HepG2 (cell line): ENCODE measurements at regions not wholly inside any gene's neighbourhood (a gene's known extent, or its start where the extent isn't known, plus 50 kb on each side); places are given as distances from the start of the nearest gene placed in this dataset.

Experiments
- ATAC-seq: fragments of 200-7000 bp; cut with Tn5 transposase; 3 replicates; pipeline ENCODE4 v1.9.1; 2020; ENCODE audit warnings: mild to moderate bottlenecking, moderate library complexity
- BruUV-seq: library from RNA; stranded (reverse); fragments of 400-500 nt; replicated peaks from 2 replicates; lab custom pipeline; 2021; lab: Mats Ljungman, UMichigan
- CTCF ChIA-PET: fragments of 300-600 bp; formaldehyde crosslinking; extraction: SDS; loops from one replicate; lab custom pipeline; 2021; ENCODE audit warnings: low total read pairs, inconsistent platforms, low intra/inter-chr PET ratio; lab: Yijun Ruan, JAX
- POLR2A ChIA-PET: fragments of 350-600 bp; sonication (Branson Sonifier 250); formaldehyde crosslinking; loops from one replicate; lab custom pipeline; 2020; ENCODE audit warnings: antibody characterized with exemption, inconsistent platforms; lab: Yijun Ruan, JAX
- DNase-seq: peaks from one replicate; pipeline ENCODE4 v3.0.0-alpha.2; 2015; ENCODE audit warnings: low spot score
- FAIRE-seq: peaks from 3 replicates; lab custom pipeline; 2011; peaks lifted over from hg19 to GRCh38; lab: Jason Lieb, UNC
- H2AFZ ChIP-seq: one replicate; pipeline ENCODE4 v1.6.1; 2011; ENCODE audit warnings: low read length, inconsistent platforms
- H3K27ac ChIP-seq: fragments of 300-600 bp; 3 replicates; pipeline ENCODE4 v1.8.0; 2011; ENCODE audit warnings: mixed run types, mild to moderate bottlenecking, mixed read lengths, low read length, inconsistent platforms; ENCODE audit not compliant: insufficient read depth; ENCODE audit errors: extremely low read length
- H3K27me3 ChIP-seq, 2 experiments: fragments of 200-600 bp in 1 of 2; 2 replicates in 1 of 2; 3 replicates in 1 of 2; pipeline versions ENCODE4 v1.6.0 to v1.8.0; 2011; ENCODE audit warnings: low read length in 2 of 2, mild to moderate bottlenecking in 2 of 2, moderate library complexity in 2 of 2, inconsistent platforms in 1 of 2; ENCODE audit not compliant: insufficient read depth in 2 of 2, control insufficient read depth in 1 of 2
- H3K36me3 ChIP-seq, 2 experiments: fragments of 200-600 bp in 1 of 2; replicated peaks in 1 of 2; 2 replicates in 1 of 2; 3 replicates in 1 of 2; pipeline versions ENCODE4 v1.5.1 to v1.8.0; 2011; ENCODE audit warnings: low read length in 2 of 2, inconsistent platforms in 1 of 2; ENCODE audit not compliant: insufficient read depth in 2 of 2, control insufficient read depth in 1 of 2
- H3K4me1 ChIP-seq: 2 replicates; pipeline ENCODE4 v1.5.1; 2012; ENCODE audit warnings: low read length, inconsistent platforms; ENCODE audit not compliant: insufficient read depth
- H3K4me2 ChIP-seq: 2 replicates; pipeline ENCODE4 v1.6.0; 2011; ENCODE audit warnings: low read depth, low read length, inconsistent platforms
- H3K4me3 ChIP-seq, 3 experiments: fragments of 200-600 bp in 1 of 3; sonication (generic), shearing (Covaris generic) in 1 of 3; replicated peaks in 1 of 3; 2 replicates each; pipeline ENCODE4 v1.5.1; 2011 to 2016; ENCODE audit warnings: low read length in 3 of 3, inconsistent platforms in 2 of 3, low read depth in 2 of 3, mild to moderate bottlenecking in 2 of 3, control low read depth in 1 of 3, mixed read lengths in 1 of 3; ENCODE audit not compliant: insufficient read depth in 1 of 3
- H3K79me2 ChIP-seq: one replicate; pipeline ENCODE4 v1.6.1; 2011; ENCODE audit warnings: low read length, inconsistent platforms; ENCODE audit not compliant: insufficient read depth
- H3K9ac ChIP-seq: 2 replicates; pipeline ENCODE4 v1.6.0; 2011; ENCODE audit warnings: mild to moderate bottlenecking, low read depth, low read length, inconsistent platforms; ENCODE audit not compliant: insufficient read depth
- H3K9me3 ChIP-seq: 2 replicates; pipeline ENCODE4 v1.5.1; 2012; ENCODE audit warnings: mild to moderate bottlenecking, low read length
- H4K20me1 ChIP-seq: 2 replicates; pipeline ENCODE4 v1.6.0; 2011; ENCODE audit warnings: inconsistent platforms, mild to moderate bottlenecking, low read length, moderate library complexity; ENCODE audit not compliant: insufficient read depth
- ATM ChIP-seq: fragments of 450-650 bp; IDR thresholded peaks from 2 replicates; pipeline ENCODE4 v1.7.1; 2017; ENCODE audit warnings: mild to moderate bottlenecking, borderline replicate concordance
- CEBPB ChIP-seq: IDR thresholded peaks from 2 replicates; pipeline ENCODE4 v1.6.1; 2011; ENCODE audit warnings: low read depth, low read length, improper control_type of control experiment, borderline replicate concordance
- JDP2 ChIP-seq: sonication (generic); formaldehyde crosslinking; IDR thresholded peaks from 2 replicates; pipeline ENCODE4 v1.8.1; 2022; ENCODE audit warnings: missing genetic modification reagents, borderline replicate concordance
- KMT2B ChIP-seq: IDR thresholded peaks from 2 replicates; pipeline ENCODE4 v1.6.1; 2016; ENCODE audit warnings: missing genetic modification reagents, missing compliant biosample characterization
- REXO4 ChIP-seq: sonication (generic); formaldehyde crosslinking; IDR thresholded peaks from 2 replicates; pipeline ENCODE4 v1.8.0; 2022; ENCODE audit warnings: missing genetic modification reagents, mild to moderate bottlenecking, borderline replicate concordance
- SALL1 ChIP-seq: sonication (generic); formaldehyde crosslinking; IDR thresholded peaks from 2 replicates; pipeline ENCODE4 v1.8.0; 2022; ENCODE audit warnings: mild to moderate bottlenecking, missing genetic modification reagents
- SMARCE1 ChIP-seq: fragments of 450-650 bp; IDR thresholded peaks from 2 replicates; pipeline ENCODE4 v1.6.1; 2017; ENCODE audit warnings: borderline replicate concordance
- ZNF510 ChIP-seq: sonication (generic); formaldehyde crosslinking; IDR thresholded peaks from 2 replicates; pipeline ENCODE4 v1.4.0; 2020; ENCODE audit warnings: low read depth, mild to moderate bottlenecking, missing genetic modification reagents
- ZNF570 ChIP-seq: sonication (generic); formaldehyde crosslinking; IDR thresholded peaks from 2 replicates; pipeline ENCODE4 v1.4.0; 2020; ENCODE audit warnings: mild to moderate bottlenecking, missing genetic modification reagents, borderline replicate concordance
- ZNF792 ChIP-seq: IDR thresholded peaks from 2 replicates; pipeline ENCODE4 v1.6.1; 2016
- WGBS: methylation state at CpG from one replicate; pipeline ENCODE4 v1.1.6; 2017; ENCODE audit warnings: low lambda C conversion rate; 5-methylcytosine and 5-hydroxymethylcytosine counted together
- in situ Hi-C: cut with HindIII; loops from 2 replicates; pipeline ENCODE4 v1.10.0; 2017; ENCODE audit warnings: low pct_unique_long_range_greater_than_20kb; ENCODE audit not compliant: extremely low pct_ligation_motif_present
- intact Hi-C: fragments of 100-400 bp; cut with micrococcal nuclease; formaldehyde crosslinking; loops from one replicate; pipeline ENCODE4 v1.10.0; 2022; ENCODE audit not compliant: unreplicated experiment
- TF ChIP-seq, protein P1 (sequence below): fragments of 450-650 bp; IDR thresholded peaks from 2 replicates; pipeline ENCODE4 v1.6.1; 2017
- TF ChIP-seq, protein P2 (sequence below): sonication (generic); formaldehyde crosslinking; IDR thresholded peaks from 2 replicates; pipeline ENCODE4 v1.4.0; 2020; ENCODE audit warnings: missing genetic modification reagents, borderline replicate concordance
- TF ChIP-seq, protein P3 (sequence below): sonication (generic); formaldehyde crosslinking; IDR thresholded peaks from 2 replicates; pipeline ENCODE4 v1.4.0; 2020; ENCODE audit warnings: mild to moderate bottlenecking, missing genetic modification reagents
- TF ChIP-seq, protein P4 (sequence below): sonication (generic); formaldehyde crosslinking; IDR thresholded peaks from 2 replicates; pipeline ENCODE4 v1.4.0; 2020; ENCODE audit warnings: missing genetic modification reagents
- TF ChIP-seq, protein P5 (sequence below): sonication (generic); formaldehyde crosslinking; IDR thresholded peaks from 2 replicates; pipeline ENCODE4 v1.4.0; 2020; ENCODE audit warnings: missing genetic modification reagents
- TF ChIP-seq, protein P6 (sequence below): sonication (generic); formaldehyde crosslinking; IDR thresholded peaks from 2 replicates; pipeline ENCODE4 v1.4.0; 2020; ENCODE audit warnings: missing genetic modification reagents

DNA sequence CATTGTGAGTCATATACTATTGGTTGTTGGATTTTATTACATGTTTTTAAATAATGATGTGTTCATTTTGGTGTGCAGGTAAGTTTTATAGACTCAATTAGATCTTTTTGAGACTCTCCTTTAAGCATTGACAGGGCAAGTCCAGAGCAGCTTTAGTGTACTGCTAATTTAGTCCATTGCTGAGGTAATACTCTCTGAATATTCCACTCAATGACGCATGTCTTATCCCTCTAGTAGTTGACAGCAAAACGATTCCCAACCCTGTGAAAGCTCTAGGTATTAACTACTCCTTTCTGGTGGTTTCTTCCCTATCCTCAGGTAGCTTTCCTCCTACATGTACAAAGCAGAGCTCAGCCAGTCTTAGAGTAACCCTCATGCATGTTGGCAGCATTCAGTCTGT is 373.5 kb upstream of the MAP3K7 start:
- H3K79me2 ChIP-seq = no peaks in the 10 kb centered on the region
- no peaks in the 10 kb centered on the region for H3K36me3 ChIP-seq
- intact Hi-C loops (no loop called here), in situ Hi-C loops (no loop called here)
- no peak for FAIRE-seq
- H3K4me3 ChIP-seq = no peak overlapping the region
- H3K9me3 ChIP-seq = no peaks in the 10 kb centered on the region
- H4K20me1 ChIP-seq = no peaks in the 10 kb centered on the region
- no peaks in the 10 kb centered on the region for H3K4me1 ChIP-seq
- H2AFZ ChIP-seq = no peak overlapping the region
- ChIA-PET CTCF (no interaction called here), POLR2A (no interaction called here)
- DNase-seq = no peak
- no peak overlapping the region for H3K27ac ChIP-seq
- no peaks in the 10 kb centered on the region for H3K27me3 ChIP-seq
- no peak overlapping the region for H3K4me2 ChIP-seq
- no peak overlapping the region for H3K9ac ChIP-seq
- BruUV-seq = no TSS peak
- ATAC-seq = no peak
- 4% methylated on average over 2 of the region's 2 CpGs for WGBS
- TF ChIP-seq ATM (no peak), ZNF510 (CRISPR knock-in tag) (no peak), CEBPB (no peak), REXO4 (CRISPR knock-in tag) (no peak), JDP2 (CRISPR knock-in tag) (no peak), ZNF570 (CRISPR knock-in tag) (no peak), KMT2B (no peak), SMARCE1 (no peak), SALL1 (CRISPR knock-in tag) (no peak), ZNF792 (CRISPR knock-in tag) (no peak)
- TF ChIP-seq, protein P1, sequence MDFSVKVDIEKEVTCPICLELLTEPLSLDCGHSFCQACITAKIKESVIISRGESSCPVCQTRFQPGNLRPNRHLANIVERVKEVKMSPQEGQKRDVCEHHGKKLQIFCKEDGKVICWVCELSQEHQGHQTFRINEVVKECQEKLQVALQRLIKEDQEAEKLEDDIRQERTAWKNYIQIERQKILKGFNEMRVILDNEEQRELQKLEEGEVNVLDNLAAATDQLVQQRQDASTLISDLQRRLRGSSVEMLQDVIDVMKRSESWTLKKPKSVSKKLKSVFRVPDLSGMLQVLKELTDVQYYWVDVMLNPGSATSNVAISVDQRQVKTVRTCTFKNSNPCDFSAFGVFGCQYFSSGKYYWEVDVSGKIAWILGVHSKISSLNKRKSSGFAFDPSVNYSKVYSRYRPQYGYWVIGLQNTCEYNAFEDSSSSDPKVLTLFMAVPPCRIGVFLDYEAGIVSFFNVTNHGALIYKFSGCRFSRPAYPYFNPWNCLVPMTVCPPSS = no peak
- TF ChIP-seq, protein P2, sequence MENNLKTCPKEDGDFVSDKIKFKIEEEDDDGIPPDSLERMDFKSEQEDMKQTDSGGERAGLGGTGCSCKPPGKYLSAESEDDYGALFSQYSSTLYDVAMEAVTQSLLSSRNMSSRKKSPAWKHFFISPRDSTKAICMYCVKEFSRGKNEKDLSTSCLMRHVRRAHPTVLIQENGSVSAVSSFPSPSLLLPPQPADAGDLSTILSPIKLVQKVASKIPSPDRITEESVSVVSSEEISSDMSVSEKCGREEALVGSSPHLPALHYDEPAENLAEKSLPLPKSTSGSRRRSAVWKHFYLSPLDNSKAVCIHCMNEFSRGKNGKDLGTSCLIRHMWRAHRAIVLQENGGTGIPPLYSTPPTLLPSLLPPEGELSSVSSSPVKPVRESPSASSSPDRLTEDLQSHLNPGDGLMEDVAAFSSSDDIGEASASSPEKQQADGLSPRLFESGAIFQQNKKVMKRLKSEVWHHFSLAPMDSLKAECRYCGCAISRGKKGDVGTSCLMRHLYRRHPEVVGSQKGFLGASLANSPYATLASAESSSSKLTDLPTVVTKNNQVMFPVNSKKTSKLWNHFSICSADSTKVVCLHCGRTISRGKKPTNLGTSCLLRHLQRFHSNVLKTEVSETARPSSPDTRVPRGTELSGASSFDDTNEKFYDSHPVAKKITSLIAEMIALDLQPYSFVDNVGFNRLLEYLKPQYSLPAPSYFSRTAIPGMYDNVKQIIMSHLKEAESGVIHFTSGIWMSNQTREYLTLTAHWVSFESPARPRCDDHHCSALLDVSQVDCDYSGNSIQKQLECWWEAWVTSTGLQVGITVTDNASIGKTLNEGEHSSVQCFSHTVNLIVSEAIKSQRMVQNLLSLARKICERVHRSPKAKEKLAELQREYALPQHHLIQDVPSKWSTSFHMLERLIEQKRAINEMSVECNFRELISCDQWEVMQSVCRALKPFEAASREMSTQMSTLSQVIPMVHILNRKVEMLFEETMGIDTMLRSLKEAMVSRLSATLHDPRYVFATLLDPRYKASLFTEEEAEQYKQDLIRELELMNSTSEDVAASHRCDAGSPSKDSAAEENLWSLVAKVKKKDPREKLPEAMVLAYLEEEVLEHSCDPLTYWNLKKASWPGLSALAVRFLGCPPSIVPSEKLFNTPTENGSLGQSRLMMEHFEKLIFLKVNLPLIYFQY (CRISPR knock-in tag) = no peak
- TF ChIP-seq, protein P3, sequence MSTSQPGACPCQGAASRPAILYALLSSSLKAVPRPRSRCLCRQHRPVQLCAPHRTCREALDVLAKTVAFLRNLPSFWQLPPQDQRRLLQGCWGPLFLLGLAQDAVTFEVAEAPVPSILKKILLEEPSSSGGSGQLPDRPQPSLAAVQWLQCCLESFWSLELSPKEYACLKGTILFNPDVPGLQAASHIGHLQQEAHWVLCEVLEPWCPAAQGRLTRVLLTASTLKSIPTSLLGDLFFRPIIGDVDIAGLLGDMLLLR = no peak
- TF ChIP-seq, protein P4, sequence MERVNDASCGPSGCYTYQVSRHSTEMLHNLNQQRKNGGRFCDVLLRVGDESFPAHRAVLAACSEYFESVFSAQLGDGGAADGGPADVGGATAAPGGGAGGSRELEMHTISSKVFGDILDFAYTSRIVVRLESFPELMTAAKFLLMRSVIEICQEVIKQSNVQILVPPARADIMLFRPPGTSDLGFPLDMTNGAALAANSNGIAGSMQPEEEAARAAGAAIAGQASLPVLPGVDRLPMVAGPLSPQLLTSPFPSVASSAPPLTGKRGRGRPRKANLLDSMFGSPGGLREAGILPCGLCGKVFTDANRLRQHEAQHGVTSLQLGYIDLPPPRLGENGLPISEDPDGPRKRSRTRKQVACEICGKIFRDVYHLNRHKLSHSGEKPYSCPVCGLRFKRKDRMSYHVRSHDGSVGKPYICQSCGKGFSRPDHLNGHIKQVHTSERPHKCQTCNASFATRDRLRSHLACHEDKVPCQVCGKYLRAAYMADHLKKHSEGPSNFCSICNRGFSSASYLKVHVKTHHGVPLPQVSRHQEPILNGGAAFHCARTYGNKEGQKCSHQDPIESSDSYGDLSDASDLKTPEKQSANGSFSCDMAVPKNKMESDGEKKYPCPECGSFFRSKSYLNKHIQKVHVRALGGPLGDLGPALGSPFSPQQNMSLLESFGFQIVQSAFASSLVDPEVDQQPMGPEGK (CRISPR knock-in tag) = no peak
- TF ChIP-seq, protein P5, sequence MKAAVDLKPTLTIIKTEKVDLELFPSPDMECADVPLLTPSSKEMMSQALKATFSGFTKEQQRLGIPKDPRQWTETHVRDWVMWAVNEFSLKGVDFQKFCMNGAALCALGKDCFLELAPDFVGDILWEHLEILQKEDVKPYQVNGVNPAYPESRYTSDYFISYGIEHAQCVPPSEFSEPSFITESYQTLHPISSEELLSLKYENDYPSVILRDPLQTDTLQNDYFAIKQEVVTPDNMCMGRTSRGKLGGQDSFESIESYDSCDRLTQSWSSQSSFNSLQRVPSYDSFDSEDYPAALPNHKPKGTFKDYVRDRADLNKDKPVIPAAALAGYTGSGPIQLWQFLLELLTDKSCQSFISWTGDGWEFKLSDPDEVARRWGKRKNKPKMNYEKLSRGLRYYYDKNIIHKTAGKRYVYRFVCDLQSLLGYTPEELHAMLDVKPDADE (CRISPR knock-in tag) = no peak
- TF ChIP-seq, protein P6, sequence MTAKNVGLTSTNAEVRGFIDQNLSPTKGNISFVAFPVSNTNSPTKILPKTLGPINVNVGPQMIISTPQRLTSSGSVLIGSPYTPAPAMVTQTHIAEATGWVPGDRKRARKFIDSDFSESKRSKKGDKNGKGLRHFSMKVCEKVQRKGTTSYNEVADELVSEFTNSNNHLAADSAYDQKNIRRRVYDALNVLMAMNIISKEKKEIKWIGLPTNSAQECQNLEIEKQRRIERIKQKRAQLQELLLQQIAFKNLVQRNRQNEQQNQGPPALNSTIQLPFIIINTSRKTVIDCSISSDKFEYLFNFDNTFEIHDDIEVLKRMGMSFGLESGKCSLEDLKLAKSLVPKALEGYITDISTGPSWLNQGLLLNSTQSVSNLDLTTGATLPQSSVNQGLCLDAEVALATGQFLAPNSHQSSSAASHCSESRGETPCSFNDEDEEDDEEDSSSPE = no peak
